GM19240 (cell line): ENCODE measurements at regions not wholly inside any gene's neighbourhood (a gene's known extent, or its start where the extent isn't known, plus 50 kb on each side); places are given as distances from the start of the nearest gene placed in this dataset.
A peak's percentile ranks its signal among the peaks of the same experiment; 100 is the strongest.
"Not testable (repeated sequence)": the region's sequence is repeated elsewhere in the genome, so short reads cannot be mapped to it uniquely, and the experiment has no call there.

Experiments used
- DNase-seq: peaks from one replicate; pipeline ENCODE4 v3.0.0; 2011; ENCODE audit warnings: low spot score; ENCODE audit not compliant: insufficient read length

DNA sequence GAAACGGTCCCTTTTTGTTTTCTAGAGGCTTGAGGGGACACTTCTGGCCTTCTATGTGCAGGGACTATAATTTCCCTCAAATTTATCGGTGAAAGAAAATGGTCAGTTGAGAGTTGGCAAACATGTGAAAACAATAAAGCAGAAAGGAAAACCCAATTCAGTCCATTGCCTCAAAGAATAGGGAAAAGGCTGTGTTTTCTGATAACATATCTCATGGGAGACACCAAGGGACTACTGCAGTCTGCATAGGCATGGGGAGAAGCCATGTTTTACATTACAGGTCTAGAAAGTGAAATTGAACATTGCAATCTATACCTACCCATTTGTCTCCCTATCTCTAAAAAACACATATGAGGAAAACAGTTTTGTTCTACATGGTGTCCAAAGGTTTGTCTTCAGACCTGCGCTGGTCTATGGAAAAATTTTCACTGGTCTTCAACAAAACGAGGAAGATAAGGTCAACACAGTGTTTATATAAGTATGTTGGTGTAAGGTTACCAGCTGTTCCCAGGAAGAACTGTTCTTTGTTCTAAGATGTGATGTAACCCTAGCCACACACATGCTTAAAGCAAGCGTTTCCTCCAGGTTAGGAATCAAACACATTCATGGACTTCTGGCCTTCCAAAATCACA, 179.7 kb downstream of the MREG start:
- DNase-seq = no peak

DNA sequence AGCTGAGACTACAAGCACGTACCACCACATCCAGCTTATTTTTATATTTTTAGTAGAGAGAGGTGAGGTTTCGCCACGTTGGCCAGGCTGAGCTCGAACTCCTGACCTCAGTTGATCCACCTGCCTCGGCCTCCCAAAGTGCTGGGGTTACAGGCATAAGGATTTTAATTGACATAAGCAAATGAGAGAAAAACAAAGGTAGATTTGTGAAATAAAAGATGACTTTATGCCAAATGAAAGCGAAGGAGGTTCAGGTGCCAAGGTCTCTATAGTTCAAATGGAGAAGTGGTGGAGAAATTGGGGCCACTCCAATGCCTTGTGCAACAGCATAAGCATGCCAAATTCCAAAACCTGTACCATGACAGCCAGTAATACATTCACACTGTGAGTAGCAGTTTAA, 180.6 kb downstream of the MREG start:
- DNase-seq = no peak

DNA sequence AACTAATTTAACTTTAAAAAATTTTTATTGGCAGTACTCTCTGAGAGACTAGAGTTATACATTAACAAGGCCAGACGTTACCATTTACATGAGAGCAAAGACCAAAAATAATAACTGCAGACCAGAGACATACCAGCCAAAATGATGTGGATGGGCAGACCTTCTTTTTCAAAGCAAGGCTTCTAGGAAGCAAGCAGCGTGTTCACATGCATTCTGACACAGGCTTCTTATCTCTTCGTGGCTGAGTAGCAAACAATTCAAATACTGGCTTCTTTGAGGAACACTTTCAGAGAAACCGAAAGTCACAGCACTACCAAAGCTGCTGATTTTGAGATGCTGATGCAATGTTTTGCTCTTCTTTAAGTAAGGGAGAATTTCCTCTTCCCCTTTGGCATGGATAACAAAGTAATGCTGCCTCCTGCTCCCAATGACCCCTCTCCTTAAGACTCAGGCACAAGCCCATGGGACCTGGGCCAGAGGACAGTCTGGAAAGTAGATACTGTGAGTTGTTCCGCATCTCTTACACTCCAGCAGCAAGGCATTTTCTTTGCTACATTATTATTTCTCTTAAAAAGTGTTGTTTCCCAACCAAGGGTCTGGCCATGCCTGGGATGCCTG, 181.9 kb downstream of the MREG start:
- DNase-seq = no peak

DNA sequence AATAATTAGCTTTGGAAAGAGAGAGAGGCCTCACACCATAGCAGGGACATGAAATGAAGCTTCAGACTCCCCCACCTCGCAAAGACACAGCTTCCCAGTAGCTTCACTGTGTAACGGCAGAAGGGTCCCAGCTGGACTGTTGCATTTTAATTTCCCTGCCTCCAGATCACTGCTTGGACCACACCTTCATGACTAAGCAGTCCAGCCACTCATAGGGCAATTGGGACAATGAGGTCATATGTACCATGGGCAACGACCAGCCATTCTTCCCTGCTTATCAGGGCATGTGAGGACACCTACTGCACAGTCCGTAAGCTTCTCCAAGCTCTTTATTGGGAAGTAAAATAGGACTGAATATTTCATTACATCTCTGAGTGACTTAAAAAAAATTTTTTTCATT, 183.0 kb downstream of the MREG start:
- no peak for DNase-seq

DNA sequence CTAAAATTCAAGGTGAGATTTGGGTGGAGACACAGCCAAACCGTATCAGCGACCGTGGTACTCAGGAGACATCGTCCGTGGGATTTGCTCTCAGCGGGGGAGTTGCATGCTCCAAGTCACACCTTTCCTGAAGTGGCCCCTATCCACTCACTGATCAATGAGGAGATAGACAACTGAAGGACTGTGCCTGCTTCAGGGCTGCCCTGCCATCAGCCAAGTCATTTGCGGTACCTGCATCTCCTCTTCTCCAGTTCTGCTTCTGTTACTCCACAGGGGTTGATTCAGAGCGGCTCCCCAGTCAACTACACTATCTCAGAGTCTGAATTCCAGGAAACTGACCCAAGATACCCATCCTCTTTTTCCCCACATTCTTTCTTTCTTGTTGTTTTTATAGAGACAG, 184.1 kb downstream of the MREG start:
- no peak for DNase-seq

DNA sequence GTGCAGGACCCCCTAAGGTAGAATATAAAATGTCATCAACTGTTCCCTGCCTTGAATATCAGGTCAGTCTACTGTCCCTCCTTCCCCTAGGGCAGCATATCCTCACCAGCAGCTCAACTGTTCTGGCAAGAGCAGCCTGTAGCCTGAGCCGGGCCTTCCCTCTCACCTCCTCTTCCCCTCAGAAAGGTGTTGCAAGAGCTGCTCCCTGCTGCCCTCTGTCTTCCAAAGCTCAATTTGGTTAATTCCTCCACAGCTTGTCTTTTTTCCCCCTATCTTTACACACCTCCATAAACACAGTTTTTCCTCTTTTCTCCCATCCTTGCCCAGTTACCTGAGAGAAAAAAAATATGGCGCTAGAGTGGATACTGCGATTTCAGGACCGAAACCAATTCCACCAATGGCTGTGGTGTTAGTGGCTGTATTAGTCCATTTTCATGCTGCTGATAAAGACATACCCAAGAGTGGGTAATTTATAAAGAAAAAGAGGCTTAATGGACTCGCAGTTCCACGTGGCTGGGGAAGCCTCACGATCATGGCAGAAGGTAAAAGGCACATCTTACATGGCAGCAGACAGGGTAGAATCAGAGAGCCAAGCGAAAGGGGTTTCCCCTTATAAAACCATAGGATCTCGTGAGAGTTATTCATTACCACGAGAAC, 184.7 kb downstream of the MREG start:
- peak; percentile 38 for DNase-seq

DNA sequence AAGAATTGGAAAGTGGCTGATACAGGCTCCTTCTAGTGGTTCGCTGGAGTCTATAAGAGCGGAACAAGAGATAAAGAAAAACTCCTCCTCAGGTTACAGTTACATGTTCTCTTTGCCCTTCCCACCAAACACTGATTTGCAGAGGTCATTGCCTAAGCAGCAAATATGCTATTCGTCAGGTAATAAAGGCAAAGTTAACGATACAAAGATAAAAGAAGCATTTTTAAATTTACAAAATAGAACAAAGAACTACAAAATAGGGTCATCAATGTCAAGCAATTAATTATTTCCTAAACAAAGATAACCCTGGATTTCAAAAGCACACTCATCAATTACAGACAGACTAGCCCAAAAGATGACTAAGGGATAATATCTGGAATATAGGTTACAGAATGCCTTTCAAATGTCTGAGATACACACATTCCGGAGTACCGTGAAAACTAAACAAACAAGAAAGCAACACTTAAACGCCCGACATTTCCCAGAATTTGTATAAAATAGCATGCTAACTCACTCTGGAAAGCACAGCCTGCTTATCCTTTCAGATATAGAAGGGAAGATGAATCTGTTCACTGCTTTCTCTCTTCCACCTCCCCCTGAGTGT, 186.4 kb downstream of the MREG start:
- no peak for DNase-seq

DNA sequence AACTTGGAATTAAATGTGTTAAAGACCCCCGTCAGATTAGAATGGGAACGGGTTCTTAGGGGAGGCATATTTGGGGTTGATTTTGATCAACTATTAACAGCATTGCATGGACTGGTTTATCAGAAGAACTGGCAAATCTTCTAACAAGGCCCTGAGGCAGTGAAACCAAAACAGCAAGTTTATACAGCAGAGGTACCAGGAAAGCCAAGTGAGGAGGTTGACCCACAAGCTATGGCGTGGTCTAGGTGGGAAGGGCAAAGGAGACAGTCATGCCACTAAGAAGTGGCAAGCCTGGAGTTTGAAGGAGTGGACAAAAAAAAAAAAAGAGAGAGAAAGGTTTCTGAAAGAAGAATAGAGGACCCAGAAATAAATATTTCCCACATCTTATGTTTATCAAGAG, 187.0 kb downstream of the MREG start:
- no peak for DNase-seq

DNA sequence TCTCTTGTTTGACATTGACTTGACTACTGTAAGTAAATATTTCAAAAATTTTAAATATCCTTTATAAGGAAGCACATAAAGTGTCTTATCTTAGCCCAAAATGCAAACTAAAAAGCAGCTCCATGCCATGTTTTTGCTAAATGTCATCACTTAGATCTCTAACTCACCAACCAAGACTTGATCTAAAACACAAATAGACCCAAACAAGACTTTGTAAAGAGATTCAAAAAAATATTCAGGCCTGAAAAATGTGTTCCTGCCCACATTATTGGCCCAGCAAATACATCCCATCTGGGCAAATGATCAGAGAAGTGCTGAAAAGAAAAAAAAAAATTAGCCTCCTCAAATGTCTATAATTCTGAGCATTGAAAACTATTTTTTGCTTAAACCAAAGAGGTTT, 187.6 kb downstream of the MREG start:
- no peak for DNase-seq

DNA sequence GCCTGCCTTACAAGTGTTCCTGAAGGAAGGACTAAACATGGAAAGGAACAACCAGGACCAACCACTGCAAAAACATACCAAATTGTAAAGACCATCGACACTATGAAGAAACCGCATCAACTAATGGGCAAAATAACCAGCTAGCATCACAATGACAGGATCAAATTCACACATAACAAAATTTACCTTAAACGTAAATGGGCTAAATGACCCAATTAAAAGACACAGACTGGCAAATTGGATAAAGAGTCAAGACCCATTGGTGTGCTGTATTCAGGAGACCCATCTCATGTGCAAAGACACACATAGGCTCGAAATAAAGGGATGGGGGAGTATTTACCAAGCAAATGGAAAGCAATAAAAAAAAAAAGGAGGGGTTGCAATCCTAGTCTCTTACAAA, 192.1 kb downstream of the MREG start:
- DNase-seq = not testable (repeated sequence)

DNA sequence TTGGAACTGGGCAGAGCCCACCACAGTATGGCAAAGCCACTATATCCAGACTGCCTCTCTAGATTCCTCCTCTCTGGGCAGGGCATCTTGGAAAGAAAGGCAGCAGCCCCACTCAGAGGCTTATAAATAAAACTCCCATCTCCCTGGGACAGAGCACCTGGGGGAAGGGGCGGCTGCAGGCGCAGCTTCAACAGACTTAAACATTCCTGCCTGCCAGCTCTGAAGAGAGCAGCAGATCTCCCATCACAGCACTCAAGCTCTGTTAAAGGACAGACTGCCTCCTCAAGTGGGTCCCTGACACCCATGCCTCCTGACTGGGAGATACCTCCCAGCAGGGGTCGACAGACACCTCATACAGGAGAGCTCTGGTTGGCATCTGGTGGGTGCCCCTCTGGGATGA, 193.6 kb downstream of the MREG start:
- DNase-seq = not testable (repeated sequence)

DNA sequence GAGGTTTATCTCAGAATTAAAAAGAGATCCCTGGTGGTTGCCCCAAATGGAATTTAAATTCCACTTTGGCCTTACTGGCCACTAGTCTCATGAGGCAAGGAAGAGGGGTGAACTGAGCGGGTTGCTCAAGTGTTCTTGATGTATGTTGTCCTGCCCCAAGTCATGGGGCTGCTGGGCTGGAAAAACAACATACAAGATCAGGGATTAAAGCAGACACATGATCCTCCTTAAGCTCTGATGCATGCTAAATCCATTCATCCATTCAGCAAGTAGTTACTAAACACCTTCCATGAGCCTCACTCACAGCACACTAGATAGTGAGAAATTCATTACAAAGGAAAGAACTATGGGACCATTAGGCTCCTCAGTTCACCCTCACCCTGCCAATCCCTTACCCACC, 196.3 kb downstream of the MREG start:
- no peak for DNase-seq

DNA sequence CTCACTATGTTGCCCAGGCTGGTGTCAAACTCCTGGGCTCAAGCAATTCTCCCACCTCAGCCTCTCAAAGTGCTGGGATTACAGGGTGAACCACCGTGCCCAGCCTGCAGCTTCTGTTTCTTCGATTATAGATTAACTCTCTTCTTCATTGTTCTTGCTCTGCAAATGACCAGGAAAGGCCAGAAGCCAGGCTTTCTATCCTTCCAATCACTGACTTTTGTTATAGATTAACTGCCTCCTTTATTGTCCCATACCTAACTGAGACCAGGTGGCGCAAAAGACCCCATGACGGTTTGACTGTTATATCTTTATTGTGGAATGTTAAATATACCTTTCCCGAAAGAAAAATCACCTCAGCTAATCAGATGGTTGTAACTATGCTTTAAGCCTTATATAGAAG, 196.9 kb downstream of the MREG start:
- DNase-seq = no peak

DNA sequence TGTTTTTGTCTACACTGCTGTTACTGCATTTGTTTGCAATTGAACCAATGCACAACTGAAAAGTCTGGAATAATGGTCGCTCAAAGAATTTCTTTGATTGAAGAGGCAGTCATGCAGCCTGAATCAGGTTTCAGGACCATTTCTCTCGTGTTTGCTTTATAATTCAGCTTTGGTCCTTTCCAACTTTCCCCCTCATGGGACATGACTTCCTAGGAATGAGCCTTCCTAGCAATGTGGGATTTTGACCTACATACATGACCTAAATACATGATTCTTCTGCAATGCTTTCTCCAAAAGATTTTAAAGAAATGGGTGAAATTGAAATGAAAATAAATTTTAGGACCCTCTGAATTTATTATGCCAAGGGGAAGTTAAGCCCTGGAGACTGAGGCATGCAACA, 197.4 kb downstream of the MREG start:
- no peak for DNase-seq

DNA sequence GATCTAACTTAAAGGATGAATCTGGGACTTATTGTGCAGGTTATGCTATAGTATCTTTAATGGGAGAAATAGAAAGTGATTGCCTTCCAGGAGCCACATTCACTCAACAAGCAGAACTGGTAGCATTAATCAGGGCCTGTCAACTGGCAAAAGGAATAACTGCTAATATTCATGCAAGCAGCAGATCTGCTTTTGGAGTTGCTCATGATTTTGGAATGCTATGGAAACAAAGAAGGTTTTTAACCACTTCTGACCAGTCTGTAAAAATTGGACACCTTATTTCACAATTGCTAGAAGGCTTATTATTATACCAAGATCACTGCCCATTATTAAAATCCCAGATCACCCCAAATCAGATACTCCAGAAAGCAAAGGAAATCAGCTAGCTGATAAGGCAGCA, 200.4 kb downstream of the MREG start:
- no peak for DNase-seq

DNA sequence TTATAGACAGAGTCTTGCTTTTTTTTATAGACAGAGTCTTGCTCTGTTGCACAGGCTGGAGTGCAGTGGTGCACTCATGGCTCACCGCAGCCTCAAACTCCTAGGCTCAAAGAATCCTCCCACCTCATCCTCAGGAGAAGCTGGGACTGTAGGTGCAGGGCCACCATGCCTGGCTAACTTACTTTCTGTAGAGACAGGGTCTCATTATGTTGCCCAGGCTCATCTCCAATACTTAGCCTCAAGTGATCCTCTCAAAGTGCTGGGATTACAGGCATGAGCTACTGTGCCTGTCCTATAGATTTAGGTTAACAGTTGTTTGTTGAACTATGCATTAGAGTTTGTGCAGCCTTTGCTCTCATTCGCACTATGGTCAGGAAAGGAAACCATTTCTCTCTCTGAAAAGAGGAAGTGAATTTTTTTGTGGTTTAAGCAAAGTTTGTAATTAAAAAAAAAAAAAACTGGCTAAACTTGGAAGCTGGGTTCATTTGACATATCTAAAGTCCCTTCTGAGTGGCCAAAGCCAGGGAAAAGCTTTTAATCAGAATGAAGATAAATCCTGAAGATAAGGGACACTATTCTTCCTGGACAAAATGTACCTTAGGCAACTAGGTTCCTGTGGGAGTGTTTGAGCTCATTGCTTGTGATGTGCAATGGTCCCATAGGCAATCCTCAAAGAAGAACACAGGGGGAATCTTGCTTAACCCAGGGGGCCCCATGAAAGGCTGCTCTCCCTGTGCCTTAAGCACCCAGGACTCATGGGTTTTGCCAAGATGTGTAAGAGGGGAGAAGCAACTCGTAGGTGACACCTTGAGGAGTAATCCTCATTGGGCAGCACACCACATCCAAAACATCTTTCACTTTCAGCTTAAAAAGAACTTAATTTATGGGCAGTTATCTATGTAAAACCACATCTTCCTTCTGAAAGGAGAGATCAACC, 201.7 kb downstream of the MREG start:
- DNase-seq = peak; percentile 21

DNA sequence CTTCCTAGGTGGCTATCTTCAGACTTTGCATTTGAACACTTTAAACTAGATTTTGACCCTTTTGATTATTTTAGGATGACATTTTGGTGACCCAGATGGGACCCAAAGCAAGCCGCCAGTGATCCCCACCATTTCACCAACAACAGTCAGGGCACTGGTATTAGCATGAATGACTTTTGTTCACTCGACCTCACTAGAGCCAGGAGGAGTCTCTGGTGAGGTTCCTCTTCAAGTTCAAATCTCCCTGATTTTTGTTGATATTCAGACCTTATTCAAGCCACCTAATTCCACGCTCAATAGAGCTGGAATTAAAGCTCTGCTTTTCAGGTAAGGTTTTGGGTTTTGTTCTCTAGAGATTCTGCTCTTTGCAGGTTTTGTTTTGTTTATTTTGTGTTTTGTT, 202.3 kb downstream of the MREG start:
- no peak for DNase-seq

DNA sequence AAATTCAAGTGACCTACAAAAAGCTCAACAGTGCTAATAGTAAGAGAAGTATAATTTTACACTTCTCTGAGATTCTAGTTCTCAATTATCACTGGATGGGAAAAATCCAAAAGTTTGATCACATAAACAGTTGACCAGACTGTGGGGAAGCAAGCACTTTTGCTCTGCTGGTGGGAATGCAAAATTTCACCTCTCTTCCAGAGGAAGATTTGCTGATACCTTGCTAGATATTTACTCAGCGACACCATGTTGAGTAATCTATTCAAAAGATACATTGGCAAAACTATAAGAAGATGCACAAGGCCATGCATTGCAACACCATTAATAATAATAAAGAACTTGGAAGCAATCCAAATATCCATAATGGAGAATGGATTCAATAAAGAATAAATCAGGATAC, 204.4 kb downstream of the MREG start:
- DNase-seq = no peak

DNA sequence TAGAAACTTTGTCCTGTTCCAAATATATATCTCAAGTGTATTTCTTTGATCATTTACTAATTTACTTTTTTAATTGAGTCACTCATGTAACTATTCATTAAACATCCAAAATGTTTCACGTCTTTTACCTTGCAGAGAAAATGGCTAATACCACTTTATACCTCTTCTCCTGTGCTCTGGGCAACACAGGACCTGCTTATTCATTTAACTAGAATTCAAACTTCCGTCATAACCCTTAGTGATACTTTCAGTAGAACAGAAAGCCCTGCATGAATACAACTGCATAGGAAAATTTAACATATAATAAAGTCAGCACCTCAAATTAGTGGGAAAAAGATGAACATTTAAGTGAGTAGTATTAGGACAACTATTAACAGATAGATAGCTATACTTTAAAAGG, 205.2 kb downstream of the MREG start:
- no peak for DNase-seq

DNA sequence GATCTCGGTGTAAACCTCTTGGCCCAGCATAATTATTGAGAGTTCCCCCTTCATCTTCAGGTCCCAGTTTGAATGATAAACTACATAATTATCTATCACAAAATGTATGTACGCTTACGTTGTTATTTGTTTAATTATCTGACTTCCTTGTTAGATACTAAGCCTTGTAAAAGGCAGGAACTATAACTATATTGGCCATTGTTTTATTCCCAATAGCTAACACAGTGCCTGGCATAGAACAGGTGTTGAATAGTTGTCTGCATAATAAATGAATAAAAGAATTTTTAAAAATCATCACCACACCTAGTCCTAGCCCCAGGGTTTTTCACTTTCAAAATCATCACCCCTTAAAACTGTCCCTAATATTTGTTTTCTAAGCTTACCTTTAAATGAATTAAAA, 207.9 kb downstream of the MREG start:
- DNase-seq = no peak

DNA sequence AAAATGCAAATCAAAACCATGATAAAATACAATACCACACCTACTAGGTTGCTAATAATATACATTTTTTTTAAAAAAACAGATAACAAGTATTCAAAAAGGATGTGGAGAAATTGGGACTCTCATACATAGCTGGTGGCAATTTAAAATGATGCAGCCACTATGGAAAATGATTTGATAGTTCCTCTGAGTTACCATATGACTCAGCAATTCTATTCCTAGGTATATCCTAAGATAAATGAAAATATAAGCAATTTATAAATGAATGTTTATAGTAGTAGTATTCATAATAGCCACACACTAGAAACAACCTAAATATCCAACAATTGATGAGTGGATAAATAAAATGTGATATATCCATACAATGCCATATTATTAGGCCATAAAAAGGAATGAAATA, 210.2 kb downstream of the MREG start:
- no peak for DNase-seq

DNA sequence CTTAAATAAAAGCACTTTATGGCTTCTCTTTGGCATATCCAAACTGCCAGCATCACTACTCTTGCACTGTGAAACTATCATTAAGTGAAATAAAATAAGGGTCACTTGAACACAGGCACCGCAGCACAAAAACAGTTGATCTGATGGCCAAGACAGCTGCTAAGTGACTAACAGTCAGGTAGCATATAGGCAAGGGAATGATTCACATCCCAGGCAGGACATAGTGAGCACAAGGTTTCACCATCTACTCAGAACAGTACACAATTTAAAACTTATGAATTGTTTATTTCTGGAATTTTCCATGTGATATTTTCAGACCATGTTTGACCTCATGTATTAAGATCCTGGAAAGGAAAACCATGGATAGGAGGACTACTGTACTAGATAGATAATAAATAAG, 214.2 kb downstream of the MREG start:
- DNase-seq = no peak
